ENCODE measurements at regions not wholly inside any gene's neighbourhood (a gene's known extent, or its start where the extent isn't known, plus 50 kb on each side); places are given as distances from the start of the nearest gene placed in this dataset.
A peak's percentile ranks its signal among the peaks of the same experiment; 100 is the strongest.
"Not testable (repeated sequence)": the region's sequence is repeated elsewhere in the genome, so short reads cannot be mapped to it uniquely, and the experiment has no call there.

DNA sequence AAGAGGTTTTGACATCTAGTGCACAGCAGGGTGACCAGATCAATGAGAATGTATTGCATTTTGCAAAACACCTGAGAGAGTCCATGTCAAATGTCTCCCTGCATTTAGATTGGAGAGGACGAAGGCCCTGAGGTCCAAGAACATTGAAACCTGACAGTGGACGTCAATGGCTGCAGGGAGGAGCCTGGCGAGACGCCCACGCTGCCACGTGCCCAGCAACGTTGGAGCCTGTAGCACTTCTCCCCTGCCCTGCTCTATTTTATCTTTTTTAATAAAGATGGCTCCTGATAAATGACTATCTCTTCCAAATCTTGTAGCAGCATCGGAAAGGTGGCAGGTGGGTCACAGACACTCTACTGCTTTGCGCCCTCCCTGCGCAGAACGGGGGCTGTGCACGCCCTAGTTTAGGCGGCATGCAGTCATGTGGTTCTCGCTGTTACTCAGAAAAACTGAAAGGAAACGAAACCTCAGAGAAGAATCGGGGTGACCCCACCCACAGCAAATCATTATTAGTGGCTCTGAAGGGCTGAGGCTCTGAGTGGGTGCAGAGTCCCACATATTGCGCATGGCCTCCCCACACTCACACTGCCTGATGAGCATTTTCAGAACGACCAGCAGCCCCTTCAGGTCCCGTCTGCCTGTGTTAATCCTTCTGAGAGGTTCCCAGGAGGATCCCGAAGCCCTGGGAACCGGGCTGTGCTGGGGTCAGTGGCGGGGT, 62.5 kb upstream of the TAMM41 start:
- Histone ChIP-seq H3K4me1 (ENCODE audit: control insufficient read depth, insufficient read depth, low read length) (no peaks in the 10 kb centered on the region), H3K9me3 (ENCODE audit: control insufficient read depth, low read depth, low read length) (no peaks in the 10 kb centered on the region), H3K36me3 (ENCODE audit: control insufficient read depth, insufficient read depth, low read length) (no peaks in the 10 kb centered on the region), H3K4me3 (ENCODE audit: low read length) (no peak overlapping the region), H3K27ac (ENCODE audit: low read length) (no peak overlapping the region), H3K27me3 (ENCODE audit: control insufficient read depth, insufficient read depth, low read length) (no peaks in the 10 kb centered on the region)
- DNase-seq, result no peak
- WGBS (ENCODE audit: insufficient coverage, low lambda C conversion rate), result 70% methylated on average over 2 of the region's 22 CpGs

DNA sequence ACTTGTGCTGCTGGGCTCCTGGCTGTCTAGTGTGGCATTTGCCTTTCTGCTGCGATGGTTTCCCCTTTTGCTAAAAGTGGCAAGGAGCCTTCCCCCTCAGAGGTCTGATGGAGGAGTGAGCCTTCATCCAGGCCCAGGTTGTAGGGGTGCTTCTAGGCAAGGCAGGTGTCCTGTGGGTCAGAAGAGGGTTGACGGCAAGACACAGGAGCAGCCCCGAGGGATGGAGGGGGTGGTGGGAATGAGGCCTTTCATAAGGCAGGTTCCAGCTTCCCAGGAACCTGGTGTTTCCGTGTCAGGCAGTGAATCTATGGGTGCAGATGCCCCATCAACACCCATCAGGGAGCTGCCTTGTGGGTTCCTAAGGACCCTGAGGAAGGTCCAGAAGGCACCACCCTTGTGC, 63.0 kb upstream of the TAMM41 start:
- H3K4me3 ChIP-seq (ENCODE audit: low read length), result no peak overlapping the region
- H3K4me1 ChIP-seq (ENCODE audit: control insufficient read depth, insufficient read depth, low read length), result no peaks in the 10 kb centered on the region
- H3K27ac ChIP-seq (ENCODE audit: low read length), result no peak overlapping the region
- H3K9me3 ChIP-seq (ENCODE audit: control insufficient read depth, low read depth, low read length), result no peaks in the 10 kb centered on the region
- WGBS (ENCODE audit: insufficient coverage, low lambda C conversion rate), result no CpG with 5 or more reads among the region's 4 CpGs
- DNase-seq, result no peak
- no peaks in the 10 kb centered on the region for H3K36me3 ChIP-seq (ENCODE audit: control insufficient read depth, insufficient read depth, low read length)
- no peaks in the 10 kb centered on the region for H3K27me3 ChIP-seq (ENCODE audit: control insufficient read depth, insufficient read depth, low read length)

DNA sequence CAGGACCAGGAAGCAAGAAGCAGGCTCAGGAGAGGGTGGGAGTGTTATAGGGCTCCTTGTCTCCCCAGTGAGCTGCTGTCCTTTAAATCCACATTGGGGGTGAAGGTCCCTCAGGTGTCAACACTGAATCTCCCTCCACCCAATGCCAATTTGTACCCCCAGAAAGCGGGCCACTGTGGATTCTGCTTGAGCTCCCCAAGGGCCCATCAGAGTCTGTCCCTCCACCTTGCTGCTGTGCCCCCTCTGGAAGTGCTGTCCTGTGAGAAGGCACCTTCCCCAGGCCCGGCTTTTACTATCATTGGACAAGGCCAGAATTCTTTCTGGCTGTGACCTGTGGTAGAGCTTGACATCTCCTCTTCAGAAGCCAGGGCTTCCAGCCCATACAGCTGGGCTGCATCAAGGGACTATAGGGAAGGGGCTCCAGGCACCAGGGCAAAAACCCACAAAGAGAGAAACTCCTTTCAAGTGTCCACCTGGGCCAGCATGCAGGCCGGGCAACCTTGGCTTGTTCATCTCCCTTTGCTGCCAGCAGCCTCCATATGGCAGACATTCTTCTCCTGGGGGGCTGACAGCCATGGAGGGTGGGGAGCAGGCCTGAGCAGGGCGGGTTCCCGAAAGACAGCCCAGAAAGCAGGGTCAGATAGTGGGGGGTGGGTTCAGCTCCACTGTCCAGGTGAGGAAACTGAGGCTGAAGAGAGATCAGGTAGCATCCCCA, 63.7 kb upstream of the TAMM41 start:
- not testable (repeated sequence) for H3K9me3 ChIP-seq (ENCODE audit: control insufficient read depth, low read depth, low read length); H3K27ac ChIP-seq (ENCODE audit: low read length); DNase-seq; H3K36me3 ChIP-seq (ENCODE audit: control insufficient read depth, insufficient read depth, low read length); H3K4me1 ChIP-seq (ENCODE audit: control insufficient read depth, insufficient read depth, low read length); H3K4me3 ChIP-seq (ENCODE audit: low read length); H3K27me3 ChIP-seq (ENCODE audit: control insufficient read depth, insufficient read depth, low read length)
- WGBS (ENCODE audit: insufficient coverage, low lambda C conversion rate), result no CpG with 5 or more reads among the region's 5 CpGs

DNA sequence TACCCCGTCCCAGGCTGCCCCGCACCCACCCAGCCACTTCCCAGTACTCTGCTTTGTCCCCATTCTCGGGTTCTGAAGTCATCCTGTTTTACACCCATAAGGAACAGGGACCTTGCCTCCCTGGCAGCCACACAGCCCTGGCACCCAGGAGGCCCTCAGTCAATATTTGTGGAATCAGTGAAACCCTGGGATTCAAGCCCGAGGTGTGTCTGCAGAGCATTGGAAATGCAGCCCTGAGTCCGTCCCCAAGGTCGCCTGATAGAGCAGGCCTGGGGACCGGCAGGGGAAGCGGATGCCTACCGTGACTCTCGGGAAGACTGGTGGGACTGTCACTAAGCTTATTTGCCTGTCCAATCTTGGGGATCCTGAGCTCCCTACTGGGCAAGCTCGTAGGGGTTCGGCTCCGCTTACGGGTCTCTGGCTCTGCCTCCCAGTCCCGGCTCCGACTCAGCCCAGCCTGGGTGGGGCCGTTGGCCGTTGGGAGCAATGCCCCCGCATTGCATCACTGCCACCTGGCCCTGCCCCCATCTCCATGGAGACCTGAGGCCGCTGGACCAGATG, 64.4 kb upstream of the TAMM41 start:
- H3K27ac ChIP-seq (ENCODE audit: low read length), result no peak overlapping the region
- no peaks in the 10 kb centered on the region for H3K36me3 ChIP-seq (ENCODE audit: control insufficient read depth, insufficient read depth, low read length)
- no CpG with 5 or more reads among the region's 20 CpGs for WGBS (ENCODE audit: insufficient coverage, low lambda C conversion rate)
- DNase-seq, result no peak
- H3K4me3 ChIP-seq (ENCODE audit: low read length), result no peak overlapping the region
- H3K27me3 ChIP-seq (ENCODE audit: control insufficient read depth, insufficient read depth, low read length), result no peaks in the 10 kb centered on the region
- no peaks in the 10 kb centered on the region for H3K4me1 ChIP-seq (ENCODE audit: control insufficient read depth, insufficient read depth, low read length)
- H3K9me3 ChIP-seq (ENCODE audit: control insufficient read depth, low read depth, low read length), result no peaks in the 10 kb centered on the region

DNA sequence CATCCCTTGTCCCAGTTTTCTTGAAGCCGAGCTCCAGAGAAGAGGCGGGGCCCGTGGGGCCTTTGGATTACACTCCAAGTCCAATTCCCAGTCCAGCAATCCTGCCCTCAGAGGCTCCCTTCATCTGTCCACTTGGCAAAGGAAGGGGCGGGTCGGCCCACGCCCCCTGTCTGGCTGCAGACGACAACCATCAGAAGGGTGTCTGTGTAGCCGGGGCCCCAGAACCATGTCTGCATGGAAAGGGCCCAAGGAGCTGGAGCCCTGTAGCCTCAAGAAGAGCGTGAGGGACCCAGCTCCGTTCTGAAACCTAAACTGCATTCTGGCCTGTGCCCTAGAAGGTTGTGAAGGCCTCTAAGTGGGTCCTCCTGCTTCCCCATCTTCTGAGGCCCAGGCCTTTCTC, 65.2 kb upstream of the TAMM41 start:
- not testable (repeated sequence) for DNase-seq; H3K27me3 ChIP-seq (ENCODE audit: control insufficient read depth, insufficient read depth, low read length); H3K27ac ChIP-seq (ENCODE audit: low read length); H3K4me3 ChIP-seq (ENCODE audit: low read length); H3K9me3 ChIP-seq (ENCODE audit: control insufficient read depth, low read depth, low read length); H3K4me1 ChIP-seq (ENCODE audit: control insufficient read depth, insufficient read depth, low read length); H3K36me3 ChIP-seq (ENCODE audit: control insufficient read depth, insufficient read depth, low read length)
- no CpG with 5 or more reads among the region's 10 CpGs for WGBS (ENCODE audit: insufficient coverage, low lambda C conversion rate)

DNA sequence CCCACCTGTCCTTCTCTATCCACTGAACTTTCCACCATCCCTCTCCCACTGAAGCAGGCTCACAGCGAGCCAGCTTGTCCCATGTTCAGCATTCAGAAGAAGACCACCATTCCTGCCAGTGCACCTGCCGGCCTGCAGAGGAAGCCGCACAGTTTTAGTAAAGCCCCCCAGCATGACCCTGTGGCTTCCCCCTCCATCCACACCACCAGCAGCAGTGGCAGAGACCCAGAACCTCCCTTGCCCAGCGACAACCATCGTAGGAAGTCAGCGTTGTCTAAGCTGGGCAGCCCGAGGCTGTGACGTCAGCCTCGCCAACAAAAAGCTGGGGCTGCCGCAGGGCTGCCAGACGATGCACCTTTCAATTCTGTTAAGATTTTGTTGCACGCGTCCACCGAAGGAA, 66.6 kb upstream of the TAMM41 start:
- H3K27ac ChIP-seq (ENCODE audit: low read length), result no peak overlapping the region
- H3K4me1 ChIP-seq (ENCODE audit: control insufficient read depth, insufficient read depth, low read length), result no peaks in the 10 kb centered on the region
- no peak for DNase-seq
- no peak overlapping the region for H3K4me3 ChIP-seq (ENCODE audit: low read length)
- no peaks in the 10 kb centered on the region for H3K27me3 ChIP-seq (ENCODE audit: control insufficient read depth, insufficient read depth, low read length)
- H3K36me3 ChIP-seq (ENCODE audit: control insufficient read depth, insufficient read depth, low read length), result no peaks in the 10 kb centered on the region
- no CpG with 5 or more reads among the region's 14 CpGs for WGBS (ENCODE audit: insufficient coverage, low lambda C conversion rate)
- no peaks in the 10 kb centered on the region for H3K9me3 ChIP-seq (ENCODE audit: control insufficient read depth, low read depth, low read length)

DNA sequence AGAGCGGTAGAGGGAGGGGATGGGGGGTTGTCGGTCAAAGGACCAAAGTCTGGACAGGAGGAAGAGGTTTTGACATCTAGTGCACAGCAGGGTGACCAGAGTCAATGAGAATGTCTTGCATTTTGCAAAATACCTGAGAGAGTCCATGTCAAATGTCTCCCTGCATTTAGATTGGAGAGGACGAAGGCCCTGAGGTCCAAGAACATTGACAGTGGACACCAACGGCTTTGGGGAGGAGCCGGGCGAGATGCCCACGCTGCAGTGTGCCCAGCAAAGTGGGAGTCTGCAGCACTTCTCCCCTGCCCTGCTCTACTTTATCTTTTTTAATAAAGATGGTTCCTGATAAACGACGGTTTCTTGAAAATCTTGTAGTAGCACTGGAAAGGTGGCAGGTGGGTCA, 67.4 kb upstream of the TAMM41 start:
- DNase-seq, result no peak
- 100% methylated on average over 1 of the region's 9 CpGs for WGBS (ENCODE audit: insufficient coverage, low lambda C conversion rate)
- no peak overlapping the region for H3K27ac ChIP-seq (ENCODE audit: low read length)
- H3K4me3 ChIP-seq (ENCODE audit: low read length), result no peak overlapping the region
- no peaks in the 10 kb centered on the region for H3K27me3 ChIP-seq (ENCODE audit: control insufficient read depth, insufficient read depth, low read length)
- no peaks in the 10 kb centered on the region for H3K4me1 ChIP-seq (ENCODE audit: control insufficient read depth, insufficient read depth, low read length)
- no peaks in the 10 kb centered on the region for H3K9me3 ChIP-seq (ENCODE audit: control insufficient read depth, low read depth, low read length)
- no peaks in the 10 kb centered on the region for H3K36me3 ChIP-seq (ENCODE audit: control insufficient read depth, insufficient read depth, low read length)

DNA sequence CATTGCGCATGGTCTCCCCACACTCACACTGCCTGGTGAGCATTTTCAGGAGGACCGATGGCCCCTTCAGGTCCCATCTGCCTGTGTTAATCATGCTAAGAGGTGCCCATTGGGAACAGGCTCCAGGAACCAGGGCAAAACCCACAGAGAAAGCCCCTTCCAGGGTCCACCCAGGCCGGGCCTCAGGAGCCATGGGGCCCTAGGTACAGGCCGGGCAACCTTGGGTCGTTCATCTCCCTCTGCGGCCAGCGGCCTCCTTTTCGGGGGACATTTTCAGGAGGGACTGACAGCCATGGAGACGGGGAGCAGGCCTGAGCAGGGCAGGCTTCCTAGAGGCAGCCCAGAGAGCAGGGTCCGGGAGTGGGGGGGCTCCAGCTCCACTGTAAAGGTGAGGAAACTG, 68.0 kb upstream of the TAMM41 start:
- Histone ChIP-seq H3K4me3 (ENCODE audit: low read length) (no peak overlapping the region), H3K27me3 (ENCODE audit: control insufficient read depth, insufficient read depth, low read length) (no peaks in the 10 kb centered on the region), H3K4me1 (ENCODE audit: control insufficient read depth, insufficient read depth, low read length) (no peaks in the 10 kb centered on the region), H3K9me3 (ENCODE audit: control insufficient read depth, low read depth, low read length) (no peaks in the 10 kb centered on the region), H3K27ac (ENCODE audit: low read length) (no peak overlapping the region), H3K36me3 (ENCODE audit: control insufficient read depth, insufficient read depth, low read length) (no peaks in the 10 kb centered on the region)
- DNase-seq, result no peak
- WGBS (ENCODE audit: insufficient coverage, low lambda C conversion rate), result no CpG with 5 or more reads among the region's 10 CpGs

DNA sequence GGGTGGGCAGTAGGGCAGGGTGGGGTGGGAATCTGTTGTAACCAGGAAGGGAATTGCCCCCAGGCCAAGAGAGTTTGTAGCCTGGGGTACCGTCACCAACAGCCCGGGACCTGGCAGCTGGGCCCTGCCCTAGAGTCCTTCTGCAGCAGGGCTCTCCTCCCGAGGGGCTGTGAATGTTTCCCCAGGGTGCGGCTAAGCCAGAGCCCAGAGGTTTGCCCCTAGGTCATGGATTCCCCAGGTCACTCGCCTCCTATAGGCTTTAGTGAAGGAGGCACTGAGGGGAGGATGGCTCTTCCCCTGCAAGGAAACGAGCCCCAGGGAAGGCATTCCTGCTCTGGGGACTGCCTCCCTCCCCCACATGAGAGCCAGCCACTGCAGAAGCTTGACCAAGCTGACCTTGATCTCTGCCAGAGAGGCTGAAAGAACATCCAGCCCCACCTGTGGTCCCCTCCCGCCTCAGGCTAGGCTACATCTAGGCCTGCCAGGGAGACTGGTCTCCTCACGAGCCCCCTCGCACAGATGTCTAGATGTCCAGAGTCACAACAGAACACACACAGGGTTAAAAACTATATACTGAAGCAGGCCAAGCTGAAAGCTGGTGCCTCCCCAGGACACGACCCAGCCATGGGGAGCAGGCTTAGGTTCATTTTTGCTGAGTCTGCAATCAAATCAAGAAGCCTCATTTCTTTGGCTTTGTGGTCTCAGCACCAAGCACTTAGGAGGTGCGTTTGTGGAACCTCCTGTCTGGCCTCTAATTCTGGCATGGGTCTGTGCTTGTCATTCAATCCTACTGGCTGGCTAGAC, 69.1 kb upstream of the TAMM41 start:
- no peaks in the 10 kb centered on the region for H3K27me3 ChIP-seq (ENCODE audit: control insufficient read depth, insufficient read depth, low read length)
- H3K4me3 ChIP-seq (ENCODE audit: low read length), result no peak overlapping the region
- H3K27ac ChIP-seq (ENCODE audit: low read length), result no peak overlapping the region
- H3K4me1 ChIP-seq (ENCODE audit: control insufficient read depth, insufficient read depth, low read length), result no peaks in the 10 kb centered on the region
- no peak for DNase-seq
- whole genome bisulfite sequencing (ENCODE audit: insufficient coverage, low lambda C conversion rate), result no CpG with 5 or more reads among the region's 11 CpGs
- H3K36me3 ChIP-seq (ENCODE audit: control insufficient read depth, insufficient read depth, low read length), result no peaks in the 10 kb centered on the region
- H3K9me3 ChIP-seq (ENCODE audit: control insufficient read depth, low read depth, low read length), result no peaks in the 10 kb centered on the region

DNA sequence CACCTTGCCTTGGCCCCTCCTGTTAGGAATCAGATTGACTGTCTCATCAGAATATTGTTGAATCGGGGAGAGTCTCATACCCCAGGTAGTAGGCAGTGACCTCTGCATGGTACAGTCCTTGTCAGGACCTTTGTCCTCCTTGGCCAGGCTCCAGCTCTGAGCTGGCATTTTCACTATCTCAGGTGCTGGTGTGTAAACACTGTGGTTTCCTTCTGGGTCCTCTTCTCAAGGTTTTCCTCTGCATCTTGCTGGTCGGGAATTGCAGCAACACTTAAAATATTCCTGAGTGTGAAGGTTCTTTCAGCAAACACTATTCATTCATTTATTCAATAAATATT, 69.7 kb upstream of the TAMM41 start:
- no CpG with 5 or more reads among the region's 2 CpGs for WGBS (ENCODE audit: insufficient coverage, low lambda C conversion rate)
- H3K4me1 ChIP-seq (ENCODE audit: control insufficient read depth, insufficient read depth, low read length); H3K4me3 ChIP-seq (ENCODE audit: low read length); H3K36me3 ChIP-seq (ENCODE audit: control insufficient read depth, insufficient read depth, low read length); H3K27me3 ChIP-seq (ENCODE audit: control insufficient read depth, insufficient read depth, low read length); H3K9me3 ChIP-seq (ENCODE audit: control insufficient read depth, low read depth, low read length); H3K27ac ChIP-seq (ENCODE audit: low read length): not testable (repeated sequence)
- peak; percentile 11 to 24 for DNase-seq

All from large intestine (tissue), 3 donors.